ENCODE measurements at regions not wholly inside any gene's neighbourhood (a gene's known extent, or its start where the extent isn't known, plus 50 kb on each side); places are given as distances from the start of the nearest gene placed in this dataset.

DNA sequence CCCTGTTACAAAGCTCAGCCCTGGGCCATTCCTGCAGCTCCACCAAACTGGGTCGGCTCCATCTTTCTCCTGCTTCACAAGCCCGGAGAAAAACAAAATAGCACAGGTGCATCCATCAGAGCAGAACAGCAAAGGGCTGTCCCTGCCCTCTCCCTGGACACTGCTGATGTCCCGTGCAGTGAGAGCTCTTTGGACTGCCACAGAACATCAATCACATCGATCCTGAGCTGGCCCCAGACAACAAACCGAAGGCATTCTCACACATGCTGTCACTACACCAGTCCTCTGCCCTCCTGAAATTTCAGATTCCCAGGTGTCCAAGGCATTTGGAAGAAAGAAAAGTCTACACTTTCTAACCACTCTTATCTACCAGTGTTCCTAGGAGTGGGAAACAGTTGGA is 427.1 kb upstream of the ZMIZ1 start:
- BruUV-seq (replicated peaks) = no TSS peak
- POLR2A ChIA-PET = interaction anchor here (0.7 kb wide), 1 partner anchor 9 kb away, joined by 3 read pairs; no protein-coding TSS in a partner anchor
- CTCF ChIA-PET = interaction anchor here (0.8 kb wide), 1 partner anchor 24 kb away, joined by 3 read pairs; no protein-coding TSS in a partner anchor
- intact Hi-C loops (cut with micrococcal nuclease) = no loop called here
- H3K4me1 Mint-ChIP-seq (ENCODE audit: insufficient read depth, unreplicated experiment) = no peaks in the 10 kb centered on the region
- TF ChIP-seq CTCF (IDR thresholded peaks at IDR 0.05; ENCODE audit: unreplicated experiment) = no peak
- peaks cover 64% of the 10 kb centered on the region for H3K27me3 Mint-ChIP-seq (ENCODE audit: insufficient read depth, unreplicated experiment)
- H3K27ac Mint-ChIP-seq (ENCODE audit: low read depth, unreplicated experiment) = no peak overlapping the region
- no peak for DNase-seq (ENCODE audit: unreplicated experiment)
- no peaks in the 10 kb centered on the region for H3K9me3 Mint-ChIP-seq (ENCODE audit: unreplicated experiment)
- no peaks in the 10 kb centered on the region for H3K36me3 Mint-ChIP-seq (ENCODE audit: insufficient read depth, unreplicated experiment)
- no peak overlapping the region for H3K4me3 Mint-ChIP-seq (ENCODE audit: unreplicated experiment)

GRCh38 chr10:78642269-78642816 is 426.4 kb upstream of the ZMIZ1 start:
- POLR2A ChIA-PET = no interaction called here
- CTCF ChIA-PET = no interaction called here
- intact Hi-C loops (cut with micrococcal nuclease) = no loop called here
- Mint-ChIP-seq H3K27ac (ENCODE audit: low read depth, unreplicated experiment) (no peak overlapping the region), H3K9me3 (ENCODE audit: unreplicated experiment) (no peaks in the 10 kb centered on the region), H3K27me3 (ENCODE audit: insufficient read depth, unreplicated experiment) (peaks cover 63% of the 10 kb centered on the region), H3K4me1 (ENCODE audit: insufficient read depth, unreplicated experiment) (no peaks in the 10 kb centered on the region), H3K36me3 (ENCODE audit: insufficient read depth, unreplicated experiment) (peaks cover 2% of the 10 kb centered on the region), H3K4me3 (ENCODE audit: unreplicated experiment) (no peak overlapping the region)
- BruUV-seq (replicated peaks) = no TSS peak
- TF ChIP-seq CTCF (IDR thresholded peaks at IDR 0.05; ENCODE audit: unreplicated experiment) = no peak
- no peak for DNase-seq (ENCODE audit: unreplicated experiment)

DNA sequence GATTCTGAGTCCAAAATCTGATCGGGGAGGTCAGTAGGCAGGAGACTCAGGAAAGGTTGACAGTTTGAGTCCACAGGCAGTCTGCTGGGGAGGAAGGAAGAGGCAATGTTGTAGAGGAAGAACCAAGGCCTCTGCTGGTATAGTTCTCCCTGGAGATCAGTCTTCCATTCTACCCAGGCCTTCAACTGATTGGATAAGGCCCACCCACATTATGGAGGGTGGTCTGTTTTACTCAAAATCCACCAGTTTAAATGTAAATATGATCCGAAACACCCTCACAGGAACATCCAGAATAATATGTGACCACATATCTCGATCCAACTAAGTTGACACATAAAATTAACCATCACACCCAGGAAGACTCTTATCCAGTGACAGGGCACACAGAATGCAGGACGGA is 425.3 kb upstream of the ZMIZ1 start:
- TF ChIP-seq CTCF (IDR thresholded peaks at IDR 0.05; ENCODE audit: unreplicated experiment) = no peak
- Mint-ChIP-seq H3K4me1 (ENCODE audit: insufficient read depth, unreplicated experiment) (no peaks in the 10 kb centered on the region), H3K27ac (ENCODE audit: low read depth, unreplicated experiment) (no peak overlapping the region), H3K4me3 (ENCODE audit: unreplicated experiment) (no peak overlapping the region), H3K27me3 (ENCODE audit: insufficient read depth, unreplicated experiment) (peaks cover 63% of the 10 kb centered on the region), H3K36me3 (ENCODE audit: insufficient read depth, unreplicated experiment) (peaks cover 6% of the 10 kb centered on the region), H3K9me3 (ENCODE audit: unreplicated experiment) (no peaks in the 10 kb centered on the region)
- DNase-seq (ENCODE audit: unreplicated experiment) = no peak
- intact Hi-C loops (cut with micrococcal nuclease) = no loop called here
- BruUV-seq (replicated peaks) = no TSS peak
- ChIA-PET CTCF (no interaction called here), POLR2A (no interaction called here)

- BruUV-seq (replicated peaks) = no TSS peak
These were observed 424.2 kb upstream of the ZMIZ1 start for GRCh38 chr10:78644550-78644949.

More at GRCh38 chr10:78644550-78644949, 424.2 kb upstream of the ZMIZ1 start:
- ChIA-PET CTCF (no interaction called here), POLR2A (no interaction called here)
- TF ChIP-seq CTCF (IDR thresholded peaks at IDR 0.05; ENCODE audit: unreplicated experiment) = no peak
- Mint-ChIP-seq H3K4me1 (ENCODE audit: insufficient read depth, unreplicated experiment) (no peaks in the 10 kb centered on the region), H3K9me3 (ENCODE audit: unreplicated experiment) (no peaks in the 10 kb centered on the region), H3K27ac (ENCODE audit: low read depth, unreplicated experiment) (no peak overlapping the region), H3K4me3 (ENCODE audit: unreplicated experiment) (no peak overlapping the region), H3K27me3 (ENCODE audit: insufficient read depth, unreplicated experiment) (peaks cover 63% of the 10 kb centered on the region), H3K36me3 (ENCODE audit: insufficient read depth, unreplicated experiment) (peaks cover 6% of the 10 kb centered on the region)
- no peak for DNase-seq (ENCODE audit: unreplicated experiment)
- intact Hi-C loops (cut with micrococcal nuclease) = no loop called here

Measured in MCF 10A (cell line).